WERI-Rb-1 (cell line): ENCODE measurements at regions not wholly inside any gene's neighbourhood (a gene's known extent, or its start where the extent isn't known, plus 50 kb on each side); places are given as distances from the start of the nearest gene placed in this dataset.

Experiments used
- DNase-seq: peaks from one replicate; pipeline ENCODE4 v3.0.0-alpha.2; 2020
- H3K27ac ChIP-seq: fragments of 250-450 bp; sonication (Bioruptor Pico); 2 replicates; pipeline ENCODE4 v1.5.1; 2020; ENCODE audit warnings: mild to moderate bottlenecking, moderate library complexity
- H3K27me3 ChIP-seq: fragments of 250-450 bp; sonication (Bioruptor Pico); 2 replicates; pipeline ENCODE4 v1.5.1; 2021; ENCODE audit warnings: mild to moderate bottlenecking, low read depth, moderate library complexity; ENCODE audit not compliant: insufficient read depth, severe bottlenecking
- H3K36me3 ChIP-seq: fragments of 250-450 bp; sonication (Bioruptor Pico); 2 replicates; pipeline ENCODE4 v1.5.1; 2020; ENCODE audit warnings: mild to moderate bottlenecking, moderate library complexity
- H3K4me3 ChIP-seq: 2 replicates; pipeline ENCODE4 v1.5.1; 2011; ENCODE audit warnings: low read depth, mild to moderate bottlenecking, control low read depth, low read length
- H3K9me3 ChIP-seq: fragments of 250-450 bp; sonication (Bioruptor Pico); 2 replicates; pipeline ENCODE4 v1.5.1; 2021; ENCODE audit warnings: mild to moderate bottlenecking, moderate library complexity; ENCODE audit not compliant: severe bottlenecking
- CTCF ChIP-seq: IDR thresholded peaks from 2 replicates; pipeline ENCODE4 v1.5.1; 2011; ENCODE audit warnings: low read depth, mild to moderate bottlenecking, control low read depth, inconsistent platforms, low read length

GRCh38 chr4:59393780-59394179, 1806.3 kb upstream of the ADGRL3 start:
- no peak for DNase-seq
- no peak for TF ChIP-seq CTCF
- Histone ChIP-seq H3K27ac (no peak overlapping the region), H3K9me3 (no peaks in the 10 kb centered on the region), H3K27me3 (no peaks in the 10 kb centered on the region), H3K4me3 (no peak overlapping the region), H3K36me3 (no peaks in the 10 kb centered on the region)

- no peak for TF ChIP-seq CTCF
- Histone ChIP-seq H3K36me3 (no peaks in the 10 kb centered on the region), H3K27me3 (no peaks in the 10 kb centered on the region), H3K27ac (no peak overlapping the region), H3K9me3 (no peaks in the 10 kb centered on the region), H3K4me3 (no peak overlapping the region)
- DNase-seq, result no peak
Measured at GRCh38 chr4:59400334-59400733, 1799.8 kb upstream of the ADGRL3 start.

GRCh38 chr4:59409647-59410046, 1790.5 kb upstream of the ADGRL3 start:
- DNase-seq, result no peak
- no peak overlapping the region for H3K27ac ChIP-seq

GRCh38 chr4:59412739-59413138, 1787.4 kb upstream of the ADGRL3 start:
- DNase-seq, result no peak
- Histone ChIP-seq H3K9me3 (no peaks in the 10 kb centered on the region), H3K4me3 (no peak overlapping the region), H3K27ac (no peak overlapping the region), H3K27me3 (no peaks in the 10 kb centered on the region), H3K36me3 (no peaks in the 10 kb centered on the region)
- no peak for TF ChIP-seq CTCF

More at GRCh38 chr4:59409647-59410046, 1790.5 kb upstream of the ADGRL3 start:
- no peaks in the 10 kb centered on the region for H3K27me3 ChIP-seq
- no peaks in the 10 kb centered on the region for H3K9me3 ChIP-seq
- TF ChIP-seq CTCF, result no peak
- H3K4me3 ChIP-seq, result no peak overlapping the region
- no peaks in the 10 kb centered on the region for H3K36me3 ChIP-seq

GRCh38 chr4:59455751-59456150, 1744.4 kb upstream of the ADGRL3 start:
- no peaks in the 10 kb centered on the region for H3K36me3 ChIP-seq
- no peak for TF ChIP-seq CTCF
- no peak overlapping the region for H3K4me3 ChIP-seq
- no peaks in the 10 kb centered on the region for H3K27me3 ChIP-seq
- no peaks in the 10 kb centered on the region for H3K9me3 ChIP-seq
- H3K27ac ChIP-seq, result no peak overlapping the region
- DNase-seq, result no peak

- H3K9me3 ChIP-seq, result no peaks in the 10 kb centered on the region
- H3K36me3 ChIP-seq, result no peaks in the 10 kb centered on the region
- no peak for TF ChIP-seq CTCF
- no peak overlapping the region for H3K27ac ChIP-seq
- no peaks in the 10 kb centered on the region for H3K27me3 ChIP-seq
- no peak overlapping the region for H3K4me3 ChIP-seq
- no peak for DNase-seq
Measured at GRCh38 chr4:59457576-59457975, 1742.5 kb upstream of the ADGRL3 start.
